ENCODE measurements at regions not wholly inside any gene's neighbourhood (a gene's known extent, or its start where the extent isn't known, plus 50 kb on each side); places are given as distances from the start of the nearest gene placed in this dataset.

- no peaks in the 10 kb centered on the region for H3K36me3 ChIP-seq
- H3K4me1 ChIP-seq (ENCODE audit: control insufficient read depth in 1 of 2, low read depth in 2 of 2), result no peaks in the 10 kb centered on the region
- H3K27me3 ChIP-seq (replicated peaks; ENCODE audit: insufficient read depth), result no peaks in the 10 kb centered on the region
- no peak overlapping the region for H3K4me3 ChIP-seq
- DNase-seq (ENCODE audit: low spot score) (no peak), ATAC-seq (ENCODE audit: insufficient number of reproducible peaks, low FRiP score, low read depth) (no peak)
- no peak for TF ChIP-seq CTCF (IDR thresholded peaks at IDR 0.05)
- H3K9me3 ChIP-seq, result no peaks in the 10 kb centered on the region
- no peak overlapping the region for H3K27ac ChIP-seq
Measured at GRCh38 chr4:166153548-166153947, 280.5 kb downstream of the TLL1 start.

GRCh38 chr4:166162327-166162726 is 289.3 kb downstream of the TLL1 start:
- no peak for TF ChIP-seq CTCF (IDR thresholded peaks at IDR 0.05)
- Histone ChIP-seq H3K4me1 (ENCODE audit: control insufficient read depth in 1 of 2, low read depth in 2 of 2) (no peaks in the 10 kb centered on the region), H3K4me3 (no peak overlapping the region), H3K27ac (no peak overlapping the region), H3K27me3 (replicated peaks; ENCODE audit: insufficient read depth) (no peaks in the 10 kb centered on the region), H3K36me3 (no peaks in the 10 kb centered on the region), H3K9me3 (no peaks in the 10 kb centered on the region)
- no peak for DNase-seq (ENCODE audit: low spot score)
- ATAC-seq (ENCODE audit: insufficient number of reproducible peaks, low FRiP score, low read depth), result no peak

- no peak for DNase-seq (ENCODE audit: low spot score)
- ATAC-seq (ENCODE audit: insufficient number of reproducible peaks, low FRiP score, low read depth), result peak; percentile 79
- H3K27me3 ChIP-seq (replicated peaks; ENCODE audit: insufficient read depth), result no peaks in the 10 kb centered on the region
- H3K36me3 ChIP-seq, result no peaks in the 10 kb centered on the region
- peak; percentile 71 for TF ChIP-seq CTCF (IDR thresholded peaks at IDR 0.05)
- H3K4me1 ChIP-seq (ENCODE audit: control insufficient read depth in 1 of 2, low read depth in 2 of 2), result no peaks in the 10 kb centered on the region
- H3K9me3 ChIP-seq, result no peaks in the 10 kb centered on the region
- no peak overlapping the region for H3K27ac ChIP-seq
- H3K4me3 ChIP-seq, result no peak overlapping the region
Measured at GRCh38 chr4:166165829-166166420, 292.9 kb downstream of the TLL1 start.

- no peak overlapping the region for H3K27ac ChIP-seq
- no peaks in the 10 kb centered on the region for H3K27me3 ChIP-seq (replicated peaks; ENCODE audit: insufficient read depth)
- ATAC-seq (ENCODE audit: insufficient number of reproducible peaks, low FRiP score, low read depth) (no peak), DNase-seq (ENCODE audit: low spot score) (no peak)
- H3K4me1 ChIP-seq (ENCODE audit: control insufficient read depth in 1 of 2, low read depth in 2 of 2), result no peaks in the 10 kb centered on the region
- no peaks in the 10 kb centered on the region for H3K36me3 ChIP-seq
- no peak for TF ChIP-seq CTCF (IDR thresholded peaks at IDR 0.05)
- no peak overlapping the region for H3K4me3 ChIP-seq
- no peaks in the 10 kb centered on the region for H3K9me3 ChIP-seq
Measured at GRCh38 chr4:166169111-166169510, 296.1 kb downstream of the TLL1 start.

- Histone ChIP-seq H3K27me3 (replicated peaks; ENCODE audit: insufficient read depth) (no peaks in the 10 kb centered on the region), H3K9me3 (no peaks in the 10 kb centered on the region), H3K27ac (no peak overlapping the region), H3K4me1 (ENCODE audit: control insufficient read depth in 1 of 2, low read depth in 2 of 2) (no peaks in the 10 kb centered on the region), H3K4me3 (no peak overlapping the region), H3K36me3 (no peaks in the 10 kb centered on the region)
- DNase-seq (ENCODE audit: low spot score) (no peak), ATAC-seq (ENCODE audit: insufficient number of reproducible peaks, low FRiP score, low read depth) (no peak)
- TF ChIP-seq CTCF (IDR thresholded peaks at IDR 0.05), result no peak
Measured at GRCh38 chr4:166172619-166173018, 299.6 kb downstream of the TLL1 start.
